Activated CD4-positive, alpha-beta T cell treated with anti-CD3 and anti-CD28 coated beads, Interleukin-2, Interleukin-6, amounts not matched to agents 100 ng/mL and 50 ng/mL, durations not matched to agents 16 hours and 8 hours (primary cell): ENCODE measurements at regions not wholly inside any gene's neighbourhood (a gene's known extent, or its start where the extent isn't known, plus 50 kb on each side); places are given as distances from the start of the nearest gene placed in this dataset.
"Not testable (repeated sequence)": the region's sequence is repeated elsewhere in the genome, so short reads cannot be mapped to it uniquely, and the experiment has no call there.

Source experiments
- DNase-seq: peaks from one replicate; pipeline ENCODE4 v3.0.0-alpha.2; 2020

- DNase-seq, result no peak
Observed at GRCh38 chr4:66516940-66517339, 846.7 kb upstream of the EPHA5 start.

- DNase-seq, result no peak
Observed at GRCh38 chr4:66506985-66507384, 836.7 kb upstream of the EPHA5 start.

- no peak for DNase-seq
Observed at GRCh38 chr4:66501997-66502396, 831.7 kb upstream of the EPHA5 start.

DNA sequence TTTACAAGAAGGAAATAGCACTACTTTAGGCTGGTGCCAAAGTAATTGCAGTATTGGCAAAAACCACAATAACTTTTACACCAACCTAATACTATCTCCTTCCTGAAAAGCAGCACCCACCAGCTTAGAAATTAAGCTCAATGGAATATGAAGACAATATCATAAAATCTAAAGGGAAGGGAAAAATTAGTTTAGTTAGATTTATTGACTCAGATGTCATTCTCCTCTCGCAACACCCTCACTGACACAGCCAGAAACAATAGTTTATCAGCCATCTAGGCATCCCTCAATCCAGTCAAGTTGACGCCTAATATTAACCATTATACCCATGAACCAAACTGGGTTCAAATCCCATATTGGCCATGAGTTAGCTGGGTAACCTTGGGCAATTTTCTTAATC is 820.4 kb upstream of the EPHA5 start:
- DNase-seq, result no peak

GRCh38 chr4:66489783-66490452 is 819.6 kb upstream of the EPHA5 start:
- no peak for DNase-seq

GRCh38 chr4:66489370-66489769 is 819.1 kb upstream of the EPHA5 start:
- DNase-seq, result no peak

DNA sequence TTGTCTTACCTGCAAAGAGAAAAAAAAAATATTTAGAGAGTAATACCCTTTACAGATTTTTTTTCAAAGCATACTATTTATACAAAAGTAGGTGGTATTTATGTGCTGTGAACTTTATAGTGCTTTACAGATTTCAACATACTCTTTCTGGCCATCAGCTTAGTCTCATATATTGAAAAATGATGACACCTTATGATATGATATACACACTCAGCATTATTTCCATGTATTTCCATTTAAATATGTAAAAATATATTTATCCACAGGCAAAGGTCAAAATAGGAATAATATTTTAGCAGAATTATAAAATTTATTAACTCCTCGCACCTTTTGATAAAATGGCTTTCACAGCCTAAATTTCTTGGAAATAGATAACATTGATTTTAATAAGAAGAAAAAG is 815.8 kb upstream of the EPHA5 start:
- DNase-seq, result no peak

DNA sequence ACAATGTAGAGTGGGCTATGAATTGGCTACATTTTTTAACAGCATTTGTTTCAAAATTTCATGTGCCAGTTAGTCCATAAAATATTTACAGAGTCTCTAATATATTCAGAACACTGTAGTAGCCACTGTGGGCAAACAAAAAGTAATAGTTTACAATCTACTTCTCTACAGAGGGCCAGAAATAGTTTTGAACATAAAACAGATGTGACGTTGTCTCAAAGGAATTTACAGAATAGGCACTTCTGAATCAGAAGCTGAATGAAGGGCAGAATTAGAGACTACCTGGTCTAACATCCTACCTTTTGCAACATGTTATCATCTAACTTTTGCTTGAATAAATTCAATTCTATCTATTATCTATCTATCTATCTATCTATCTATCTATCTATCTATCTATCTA is 811.9 kb upstream of the EPHA5 start:
- no peak for DNase-seq

DNA sequence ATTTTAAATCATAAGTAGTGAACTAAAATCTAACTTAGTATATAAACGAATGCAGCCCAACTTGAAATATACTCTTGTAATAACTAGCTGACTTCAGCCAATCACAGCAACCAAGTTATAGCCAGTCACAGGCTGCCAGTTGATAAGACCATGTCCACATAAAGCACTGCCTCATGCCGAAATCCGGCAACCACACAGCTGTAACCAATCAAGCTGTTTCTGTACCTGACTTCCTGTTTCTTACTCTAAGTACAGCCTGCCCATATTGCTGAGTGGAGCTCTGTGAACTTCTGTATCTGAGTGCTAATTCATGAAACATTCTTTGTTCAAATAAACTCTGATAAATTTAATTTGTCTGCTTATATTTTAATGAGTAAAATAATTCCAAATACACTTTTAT is 805.3 kb upstream of the EPHA5 start:
- no peak for DNase-seq

GRCh38 chr4:66465111-66465510 is 794.8 kb upstream of the EPHA5 start:
- DNase-seq, result no peak

DNA sequence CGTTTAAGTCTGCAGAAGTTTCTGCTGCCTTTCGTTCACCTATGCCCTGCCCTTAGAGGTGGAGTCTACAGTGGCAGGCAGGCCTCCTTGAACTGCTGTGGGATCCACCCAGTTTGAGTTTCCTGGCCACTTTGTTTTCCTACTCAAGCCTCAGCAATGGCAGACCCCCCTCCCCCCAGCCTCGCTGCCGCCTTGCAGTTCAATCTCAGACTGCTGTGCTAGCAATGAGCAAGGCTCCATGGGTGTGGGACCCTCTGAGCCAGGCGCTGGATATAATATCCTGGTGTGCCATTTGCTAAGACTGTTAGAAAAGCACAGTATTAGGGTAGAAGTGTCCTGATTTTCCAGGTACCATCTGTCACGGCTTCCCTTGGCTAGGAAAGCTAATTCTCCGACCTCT is 792.6 kb upstream of the EPHA5 start:
- not testable (repeated sequence) for DNase-seq

DNA sequence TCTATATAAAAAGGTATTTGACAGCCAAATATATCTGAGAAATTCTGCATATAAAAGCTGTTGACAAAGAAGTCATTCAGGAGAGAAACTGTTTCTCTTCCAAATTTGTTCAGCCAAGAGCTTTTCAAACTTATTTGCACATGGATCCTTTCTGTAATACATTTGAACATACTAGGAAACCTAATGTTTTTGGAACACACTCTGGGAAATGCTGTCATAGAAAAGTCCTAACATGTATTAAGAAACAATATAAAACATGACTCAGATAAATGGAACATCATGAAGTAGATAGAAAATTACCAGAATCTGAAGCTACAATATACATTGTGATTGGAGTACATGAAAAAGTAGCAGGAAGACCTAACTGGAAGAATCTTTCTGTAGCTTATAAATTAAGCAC is 781.5 kb upstream of the EPHA5 start:
- DNase-seq, result no peak

- DNase-seq, result no peak
Observed at GRCh38 chr4:66443008-66443407, 772.7 kb upstream of the EPHA5 start.

DNA sequence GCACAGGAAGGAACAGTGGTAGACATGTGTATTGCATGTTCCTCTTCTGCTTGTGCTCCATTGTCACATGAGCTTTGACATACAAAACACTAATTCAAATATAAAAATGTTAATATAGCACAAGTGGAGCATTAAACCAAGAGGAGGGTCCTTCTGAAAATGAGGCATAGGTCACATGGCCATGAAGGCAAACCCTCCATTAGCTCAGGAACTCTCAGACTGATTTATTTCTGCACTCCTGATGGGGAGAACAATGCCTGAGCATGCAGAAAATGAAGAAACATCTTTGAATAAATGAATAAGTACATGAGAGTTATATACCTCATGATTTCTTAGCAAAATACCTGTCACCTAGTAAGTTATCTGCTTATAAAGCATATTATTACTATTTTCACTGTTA is 769.2 kb upstream of the EPHA5 start:
- DNase-seq, result no peak

- DNase-seq, result no peak
Observed at GRCh38 chr4:66433706-66434105, 763.4 kb upstream of the EPHA5 start.

DNA sequence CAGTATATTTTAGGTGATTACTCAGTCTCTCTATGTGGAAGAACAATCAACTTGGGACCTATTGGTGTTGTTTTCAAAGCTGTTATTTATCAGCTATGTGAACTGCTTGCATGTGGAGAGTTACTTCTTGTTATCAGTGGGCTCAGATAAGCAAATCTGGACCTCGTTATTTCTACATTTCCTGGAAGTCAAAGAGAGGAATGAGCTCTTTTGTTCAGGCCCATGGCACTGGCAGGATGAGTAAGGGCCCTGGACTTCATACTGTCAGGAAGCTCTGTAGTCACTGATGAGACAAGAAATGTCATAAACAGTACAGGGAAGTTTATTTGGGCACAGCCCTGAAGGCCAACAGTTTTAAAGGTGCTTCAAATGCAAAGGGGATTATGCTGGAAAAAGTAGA is 760.6 kb upstream of the EPHA5 start:
- no peak for DNase-seq

- no peak for DNase-seq
Observed at GRCh38 chr4:66429276-66429675, 759.0 kb upstream of the EPHA5 start.

GRCh38 chr4:66416425-66416824 is 746.1 kb upstream of the EPHA5 start:
- DNase-seq, result no peak

GRCh38 chr4:66404141-66404540 is 733.9 kb upstream of the EPHA5 start:
- no peak for DNase-seq

DNA sequence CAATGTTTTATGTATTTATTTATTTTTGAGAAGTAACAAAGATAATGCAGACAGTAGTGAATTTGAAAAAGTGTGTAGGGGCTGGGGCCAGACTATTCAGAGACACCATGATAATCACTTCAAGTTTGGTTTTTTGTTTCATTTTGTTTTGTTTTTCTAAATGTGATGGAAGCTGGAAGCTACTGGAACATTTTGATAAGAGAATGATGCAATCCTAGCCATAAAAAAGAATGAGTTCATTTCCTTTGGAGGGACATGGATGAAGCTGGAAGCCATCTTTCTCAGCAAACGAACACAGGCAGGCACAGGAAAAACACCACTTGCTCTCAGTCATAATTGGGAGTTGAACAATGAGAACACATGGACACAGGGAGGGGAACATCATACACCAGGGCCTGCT is 706.6 kb upstream of the EPHA5 start:
- no peak for DNase-seq

- DNase-seq, result no peak
Observed at GRCh38 chr4:66376396-66376795, 706.1 kb upstream of the EPHA5 start.

DNA sequence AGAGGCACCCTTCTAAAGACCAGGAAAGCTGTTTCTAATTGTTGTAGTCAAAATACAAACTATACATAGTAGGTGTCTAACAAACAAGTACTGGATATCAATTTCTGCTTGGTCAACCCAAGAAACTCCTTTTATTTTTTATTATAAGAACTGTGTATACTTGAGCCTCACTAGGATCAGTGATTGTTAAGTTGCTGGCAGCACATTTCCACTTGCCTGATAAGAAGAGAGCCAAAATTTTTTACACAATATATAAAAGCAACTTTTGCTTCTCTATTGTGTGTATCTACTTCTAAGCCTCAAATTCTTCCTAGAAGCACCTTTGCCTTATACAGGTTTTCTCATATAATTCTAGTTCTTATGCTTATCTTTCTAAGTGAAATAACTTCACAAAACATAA is 703.0 kb upstream of the EPHA5 start:
- DNase-seq, result no peak

- DNase-seq, result no peak
Observed at GRCh38 chr4:66372706-66373105, 702.4 kb upstream of the EPHA5 start.

DNA sequence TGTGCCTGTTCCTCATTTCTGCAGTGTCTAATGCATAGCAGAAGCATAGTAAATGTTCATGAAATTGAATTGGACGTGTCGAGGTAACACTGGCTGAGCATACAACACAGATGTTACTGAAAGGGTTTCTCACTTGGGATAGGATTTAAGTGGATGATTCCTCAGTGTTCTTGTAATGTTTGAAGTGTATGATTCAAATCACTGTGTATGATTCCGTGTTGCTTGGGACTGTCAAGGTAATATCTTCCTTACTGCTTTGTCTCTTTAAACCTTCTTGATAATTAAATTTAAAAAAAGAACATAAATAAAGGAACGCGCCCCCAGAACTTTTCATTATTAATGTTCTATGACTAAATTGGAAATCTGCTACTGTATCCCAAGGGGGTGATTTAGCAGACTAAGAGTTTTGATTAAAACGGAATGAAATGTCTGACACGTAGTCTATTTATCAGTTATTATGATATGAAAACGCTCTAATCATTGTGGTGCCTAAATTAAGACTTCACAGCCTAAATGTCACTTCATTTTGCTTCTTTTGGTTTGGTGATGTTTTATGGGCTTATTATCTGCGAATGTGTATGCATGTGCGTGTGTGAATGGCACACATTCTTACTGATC is 696.9 kb upstream of the EPHA5 start:
- no peak for DNase-seq

DNA sequence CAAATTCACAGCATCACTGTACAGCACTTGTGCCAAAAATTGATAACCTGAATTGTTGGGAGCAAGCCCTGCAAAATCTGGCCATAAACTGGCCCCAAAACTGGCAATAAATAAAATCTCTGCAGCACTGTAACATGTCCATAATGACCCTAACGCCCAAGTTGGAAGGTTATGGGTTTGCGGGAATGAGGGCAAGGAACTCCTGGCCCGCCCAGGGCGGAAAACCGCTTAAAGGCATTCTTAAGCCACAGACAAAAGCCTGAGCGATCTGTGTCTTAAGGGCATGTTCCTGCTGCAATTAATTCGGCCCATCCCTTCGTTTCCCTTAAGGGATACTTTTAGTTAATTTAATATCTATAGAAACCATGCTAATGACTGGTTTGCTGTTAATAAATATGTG is 690.1 kb upstream of the EPHA5 start:
- DNase-seq, result not testable (repeated sequence)
